HG03378 (cell line): ENCODE measurements at regions not wholly inside any gene's neighbourhood (a gene's known extent, or its start where the extent isn't known, plus 50 kb on each side); places are given as distances from the start of the nearest gene placed in this dataset.

Source experiments
- ATAC-seq: cut with Tn5 transposase; IDR thresholded peaks from one replicate; pipeline ENCODE4 v1.9.1; 2021; ENCODE audit warnings: mild to moderate bottlenecking, moderate library complexity; ENCODE audit not compliant: unreplicated experiment

DNA sequence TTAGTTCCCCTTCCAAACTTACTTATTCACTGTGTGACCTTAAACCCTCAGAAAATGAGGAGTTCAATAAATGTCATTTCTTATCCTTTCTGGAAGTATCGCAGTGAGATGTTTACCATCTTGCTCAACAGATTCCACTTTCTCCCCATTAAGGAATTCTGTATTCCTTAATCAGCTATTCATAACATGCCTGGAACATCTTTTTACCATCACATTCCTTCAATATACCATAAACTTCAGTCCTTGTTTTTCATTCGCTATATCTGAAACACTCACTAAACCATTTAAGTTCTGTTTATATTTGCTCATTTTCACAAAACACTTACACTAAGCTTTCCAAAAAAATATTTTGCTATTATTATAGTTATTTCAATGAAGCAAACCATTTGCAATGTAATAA lies 1158.6 kb downstream of the CDH12 start:
- no peak for ATAC-seq

GRCh38 chr5:21693591-21693990 lies 1159.6 kb downstream of the CDH12 start:
- ATAC-seq: no peak

DNA sequence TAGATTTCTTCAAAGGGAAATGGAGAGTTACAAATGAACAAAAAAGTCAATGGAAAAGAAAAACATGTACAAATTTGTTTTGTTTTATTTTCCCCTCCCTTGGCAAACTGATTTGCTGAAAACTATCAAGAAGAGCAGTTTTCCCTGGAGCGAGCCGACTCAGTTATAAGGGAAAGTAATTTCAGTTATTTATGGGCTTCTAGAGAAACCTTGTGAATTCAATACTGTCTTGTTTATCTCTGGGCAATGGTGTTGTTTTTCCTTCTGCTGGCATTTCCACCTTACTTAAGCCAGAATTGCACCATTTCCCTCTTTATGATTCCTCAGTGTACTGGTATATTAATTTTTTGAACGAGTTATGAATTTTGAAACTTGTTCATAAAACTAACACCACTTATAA lies 1163.6 kb downstream of the CDH12 start:
- ATAC-seq: no peak

- ATAC-seq: no peak
These were observed 1164.5 kb downstream of the CDH12 start for GRCh38 chr5:21688655-21689054.

GRCh38 chr5:21687621-21688020 lies 1165.5 kb downstream of the CDH12 start:
- ATAC-seq: no peak

DNA sequence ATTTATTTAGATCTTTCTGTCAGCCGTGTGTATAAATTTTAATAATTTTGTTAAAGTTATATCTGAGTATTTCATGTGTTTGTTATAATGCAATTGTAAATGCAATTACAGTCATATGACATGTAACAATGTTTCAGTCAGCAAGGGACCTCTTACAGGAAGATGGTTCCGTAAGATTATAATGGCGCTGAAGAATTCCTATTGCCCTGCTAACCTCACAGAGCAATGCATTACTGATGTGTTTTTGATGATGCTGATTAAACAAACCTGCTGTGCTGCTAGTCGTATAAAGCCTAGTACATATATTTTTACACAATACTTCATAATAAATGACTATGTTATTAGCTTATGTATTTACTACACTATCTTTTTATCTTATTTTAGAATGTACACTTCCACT lies 1166.4 kb downstream of the CDH12 start:
- ATAC-seq: no peak

DNA sequence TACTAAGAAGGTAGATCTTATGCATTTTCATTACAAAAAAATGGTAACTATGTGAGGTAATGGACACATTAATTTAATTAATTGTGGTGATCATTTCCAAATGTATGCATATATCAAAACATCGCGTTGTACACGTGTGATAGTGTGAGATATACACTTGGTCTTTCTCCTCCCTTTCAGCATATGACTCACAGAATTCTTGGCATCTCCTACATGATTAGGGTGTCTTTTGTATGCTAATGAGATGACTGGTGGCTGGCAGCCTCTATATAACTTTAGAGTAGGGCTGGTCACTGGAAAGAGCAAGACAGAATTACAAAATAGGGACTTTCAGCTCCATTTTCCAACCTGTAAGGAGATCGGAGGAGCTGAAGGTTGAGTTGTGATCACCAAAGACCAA lies 1167.6 kb downstream of the CDH12 start:
- ATAC-seq: no peak

DNA sequence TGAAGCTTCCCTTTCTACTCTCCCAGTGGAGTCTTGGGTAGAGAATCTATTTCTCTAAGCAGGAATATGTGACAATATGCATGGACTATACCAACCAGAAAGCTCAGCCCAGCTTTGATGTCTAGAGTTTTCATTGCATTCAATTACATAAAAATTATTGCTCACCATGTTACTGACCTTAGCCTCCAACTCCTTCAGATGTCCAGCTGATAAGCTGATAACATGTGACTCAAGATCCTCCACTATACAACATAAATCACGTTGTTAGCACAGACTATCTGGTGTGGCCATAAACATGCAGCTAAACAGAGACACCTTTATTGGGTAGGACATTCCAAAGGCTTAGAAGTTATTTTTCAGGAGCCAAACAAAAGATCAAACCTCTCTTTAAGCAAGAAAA lies 1168.2 kb downstream of the CDH12 start:
- ATAC-seq: no peak

DNA sequence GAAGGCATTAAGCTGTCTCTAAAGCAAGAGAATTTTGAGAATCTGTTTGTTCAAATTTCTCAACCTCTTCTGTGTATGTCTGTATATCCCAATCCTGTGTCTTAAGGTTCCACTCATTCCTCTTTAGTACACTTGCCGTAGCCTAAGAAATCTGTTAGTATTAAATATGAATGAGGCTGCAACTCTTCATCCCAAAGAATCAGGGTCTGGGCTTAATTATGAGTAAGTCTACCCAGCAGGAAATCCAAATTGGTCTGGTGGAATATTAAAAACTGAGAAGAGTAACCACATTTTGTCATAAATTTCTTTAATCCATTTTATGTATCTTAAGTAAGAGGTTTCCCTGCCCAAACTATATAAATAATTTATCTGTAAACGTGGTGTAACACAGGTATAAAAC lies 1171.2 kb downstream of the CDH12 start:
- ATAC-seq: no peak

DNA sequence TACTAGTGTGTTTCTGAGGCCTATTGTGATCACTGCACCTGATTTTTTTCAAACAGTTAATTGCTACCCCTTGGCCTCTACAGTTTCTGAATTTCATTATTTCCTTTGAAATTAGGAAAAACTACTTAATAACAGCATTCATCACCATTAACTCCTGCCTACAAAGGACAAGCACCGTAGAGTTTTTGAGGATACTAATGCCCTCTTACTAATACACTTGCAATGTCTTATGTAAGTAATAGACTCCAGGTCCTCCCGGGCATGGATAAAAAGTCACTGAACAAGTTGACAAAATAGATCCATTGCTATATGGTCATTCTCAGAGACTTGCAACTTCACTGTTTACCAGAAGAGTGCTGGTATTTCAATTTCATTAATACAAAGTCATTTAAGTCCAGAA lies 1172.5 kb downstream of the CDH12 start:
- ATAC-seq: no peak

DNA sequence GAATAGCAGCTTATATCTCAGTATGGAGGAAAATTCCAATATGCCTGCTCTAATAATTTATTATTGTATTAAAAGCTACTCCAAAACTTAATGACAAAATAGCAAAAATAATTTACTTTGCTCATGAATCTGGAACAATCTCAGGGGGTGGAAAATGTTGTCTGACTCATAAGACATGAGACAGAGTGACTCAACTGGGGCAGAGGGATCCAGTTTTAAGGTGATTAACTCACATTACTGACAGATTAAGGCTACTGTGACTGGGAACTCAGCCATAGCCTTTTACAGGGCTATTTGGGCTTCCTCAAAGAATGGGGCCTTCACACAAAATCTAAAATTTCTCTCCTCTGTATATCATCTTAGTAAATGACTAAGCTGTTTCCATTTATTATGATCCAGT lies 1172.9 kb downstream of the CDH12 start:
- ATAC-seq: no peak

- ATAC-seq: no peak
These were observed 1174.6 kb downstream of the CDH12 start for GRCh38 chr5:21678526-21678925.

DNA sequence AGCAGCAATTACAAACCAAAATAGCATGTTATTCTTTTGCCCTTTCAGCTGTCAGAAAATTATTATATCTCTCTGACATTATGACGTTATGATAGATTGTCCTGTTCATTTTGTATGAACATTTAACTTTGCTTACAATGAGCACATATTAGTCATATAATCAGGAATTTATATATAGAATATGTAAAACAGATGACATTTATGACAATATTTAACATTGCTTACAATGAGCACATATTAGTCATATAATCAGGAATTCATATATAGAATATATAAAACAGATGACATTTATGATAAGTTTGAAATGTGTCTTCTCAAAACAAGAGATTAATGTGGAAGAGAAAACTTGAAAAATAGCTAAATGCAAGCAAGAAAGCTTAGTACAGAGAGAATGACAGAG lies 1180.2 kb downstream of the CDH12 start:
- ATAC-seq: no peak

DNA sequence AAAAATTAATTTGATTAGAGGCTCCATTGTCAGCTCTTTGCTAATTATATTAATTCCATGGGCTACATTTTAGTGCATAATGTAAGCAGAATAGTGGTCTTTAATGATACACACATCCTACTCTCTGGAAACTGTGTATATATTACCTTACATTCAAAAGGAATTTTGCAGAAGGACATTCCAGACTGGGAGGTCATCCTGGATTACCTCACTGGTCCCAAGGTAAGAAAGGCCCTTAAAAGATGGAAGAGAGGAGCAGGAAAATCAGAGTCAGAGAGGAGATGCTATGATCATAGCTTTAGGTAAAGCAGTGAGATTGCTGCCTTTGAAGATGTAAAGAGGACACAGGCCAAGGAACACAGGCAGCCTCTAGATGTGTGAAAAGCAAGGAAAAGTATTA lies 1180.8 kb downstream of the CDH12 start:
- ATAC-seq: no peak

DNA sequence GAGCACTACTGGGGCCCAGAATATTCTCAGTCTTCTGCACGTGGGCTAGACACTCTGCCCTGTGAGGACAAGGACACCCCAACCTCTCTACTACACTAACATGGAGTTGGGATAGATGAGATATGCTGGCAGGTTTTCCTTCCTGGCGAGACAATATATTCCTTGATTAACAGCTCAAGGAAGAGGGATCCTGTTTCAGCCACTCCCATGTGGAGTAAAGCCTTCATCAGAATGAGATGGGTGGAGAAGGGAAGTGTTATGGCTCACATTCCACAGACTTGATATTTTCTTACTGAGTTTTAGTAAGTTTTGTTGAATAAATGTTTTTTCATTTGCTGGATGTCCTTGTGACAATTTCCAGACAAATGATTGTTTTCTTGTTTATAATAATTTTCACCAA lies 1187.6 kb downstream of the CDH12 start:
- ATAC-seq: no peak

GRCh38 chr5:21663082-21663481 lies 1190.1 kb downstream of the CDH12 start:
- no peak for ATAC-seq

DNA sequence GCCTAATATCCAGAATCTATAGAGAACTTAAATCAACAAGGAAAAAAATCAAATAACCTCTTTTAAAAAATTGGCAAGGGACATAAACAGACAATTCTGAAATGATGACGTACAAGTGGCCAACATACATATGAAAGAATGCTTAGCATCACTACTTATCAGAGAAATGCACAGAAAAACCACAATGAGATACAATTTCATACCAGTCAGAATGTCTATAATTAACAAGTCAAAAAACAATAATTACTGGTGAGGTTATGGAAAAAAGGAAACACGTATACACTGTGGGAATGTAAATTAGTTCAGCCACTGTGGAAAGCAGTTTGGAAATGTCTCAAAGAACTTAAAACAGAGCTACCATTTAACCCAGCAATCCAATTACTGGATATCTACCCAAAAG lies 1192.0 kb downstream of the CDH12 start:
- ATAC-seq: no peak

GRCh38 chr5:21654556-21654955 lies 1198.6 kb downstream of the CDH12 start:
- no peak for ATAC-seq

GRCh38 chr5:21649969-21650368 lies 1203.2 kb downstream of the CDH12 start:
- ATAC-seq: no peak

DNA sequence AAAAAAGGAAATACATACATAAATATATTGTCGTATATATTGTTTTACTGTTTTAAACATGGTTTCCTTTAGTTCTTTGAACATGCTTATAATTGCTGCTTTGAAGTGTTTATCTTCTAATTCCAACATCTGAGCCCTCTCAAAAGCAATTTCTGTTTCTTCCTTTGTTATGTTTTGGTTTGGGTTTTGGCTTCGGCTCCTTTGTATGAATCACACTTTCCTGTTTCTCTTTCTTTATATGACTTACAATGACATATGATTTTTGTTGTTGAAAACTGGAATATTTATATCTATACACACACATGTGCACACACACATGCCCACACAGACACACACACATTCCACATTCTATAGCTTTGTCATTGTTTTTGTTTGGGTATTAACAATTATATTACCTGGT lies 1206.7 kb downstream of the CDH12 start:
- ATAC-seq: no peak

GRCh38 chr5:21644032-21644431 lies 1209.1 kb downstream of the CDH12 start:
- no peak for ATAC-seq

DNA sequence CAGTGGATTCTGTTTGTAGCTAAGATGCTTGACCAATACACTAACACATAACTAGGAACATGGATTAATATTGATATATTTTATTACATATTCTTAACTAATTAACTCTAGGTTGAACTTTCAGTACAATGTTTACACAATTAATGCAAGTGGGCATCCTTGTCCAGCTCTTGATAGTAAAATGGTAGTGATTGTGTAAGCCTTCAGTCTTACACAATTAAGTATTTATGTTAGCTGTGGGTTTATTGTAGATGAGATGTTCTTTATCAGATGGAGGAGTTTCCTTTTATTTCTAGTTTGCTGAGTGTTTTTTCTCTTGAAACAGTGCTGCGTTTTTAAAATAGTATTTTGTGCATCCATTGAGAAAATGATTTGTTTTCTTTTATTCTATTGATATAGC lies 1210.8 kb downstream of the CDH12 start:
- ATAC-seq: no peak

DNA sequence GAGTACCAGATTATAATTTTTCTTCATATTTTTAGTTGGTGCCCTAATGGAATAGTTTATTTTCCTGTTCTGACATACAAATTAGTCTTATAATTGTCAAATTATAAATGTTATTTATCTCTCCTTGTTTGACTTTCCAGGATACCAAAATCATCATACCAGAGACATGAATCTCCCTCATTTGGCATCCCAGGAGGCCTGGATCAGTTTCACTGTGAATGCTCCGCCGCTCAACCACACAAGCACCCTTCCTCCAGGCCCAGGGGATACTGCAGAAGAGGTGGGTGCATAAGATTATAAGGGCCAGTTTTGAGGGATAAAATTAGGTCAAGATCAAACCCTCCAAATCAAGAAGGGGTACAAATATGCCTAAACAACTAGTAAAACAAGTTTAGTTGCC lies 1229.3 kb downstream of the CDH12 start:
- ATAC-seq: no peak

GRCh38 chr5:21615195-21615765 lies 1237.9 kb downstream of the CDH12 start:
- no peak for ATAC-seq
